GM12873 (cell line): ENCODE measurements at regions not wholly inside any gene's neighbourhood (a gene's known extent, or its start where the extent isn't known, plus 50 kb on each side); places are given as distances from the start of the nearest gene placed in this dataset.

Experiments used
- TF ChIP-seq, protein P1 (sequence below): IDR thresholded peaks from 2 replicates; pipeline ENCODE4 v1.5.1; 2012; ENCODE audit warnings: low read depth, mild to moderate bottlenecking, moderate library complexity, low read length, control low read depth; ENCODE audit not compliant: insufficient read depth; ENCODE audit errors: missing control alignments

DNA sequence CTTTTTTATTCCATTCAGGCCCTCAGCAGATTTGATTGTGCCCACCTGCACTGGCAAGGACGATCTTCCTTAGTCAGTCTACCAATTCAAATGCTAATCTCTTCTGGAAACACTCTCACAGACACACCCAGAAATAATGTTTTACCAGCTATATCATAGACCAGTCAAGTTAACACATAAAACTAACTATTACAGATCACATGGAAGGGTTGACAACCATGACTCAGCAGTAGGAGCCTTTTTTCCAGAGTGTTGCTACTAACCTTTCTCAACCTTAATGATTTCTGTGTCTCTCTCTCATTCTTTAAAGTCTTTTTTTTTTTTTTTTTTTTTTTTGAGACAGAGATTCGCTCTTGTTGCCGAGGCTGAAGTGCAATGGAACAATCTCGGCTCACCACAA, 68.7 kb upstream of the KCNK12 start:
- TF ChIP-seq, protein P1, sequence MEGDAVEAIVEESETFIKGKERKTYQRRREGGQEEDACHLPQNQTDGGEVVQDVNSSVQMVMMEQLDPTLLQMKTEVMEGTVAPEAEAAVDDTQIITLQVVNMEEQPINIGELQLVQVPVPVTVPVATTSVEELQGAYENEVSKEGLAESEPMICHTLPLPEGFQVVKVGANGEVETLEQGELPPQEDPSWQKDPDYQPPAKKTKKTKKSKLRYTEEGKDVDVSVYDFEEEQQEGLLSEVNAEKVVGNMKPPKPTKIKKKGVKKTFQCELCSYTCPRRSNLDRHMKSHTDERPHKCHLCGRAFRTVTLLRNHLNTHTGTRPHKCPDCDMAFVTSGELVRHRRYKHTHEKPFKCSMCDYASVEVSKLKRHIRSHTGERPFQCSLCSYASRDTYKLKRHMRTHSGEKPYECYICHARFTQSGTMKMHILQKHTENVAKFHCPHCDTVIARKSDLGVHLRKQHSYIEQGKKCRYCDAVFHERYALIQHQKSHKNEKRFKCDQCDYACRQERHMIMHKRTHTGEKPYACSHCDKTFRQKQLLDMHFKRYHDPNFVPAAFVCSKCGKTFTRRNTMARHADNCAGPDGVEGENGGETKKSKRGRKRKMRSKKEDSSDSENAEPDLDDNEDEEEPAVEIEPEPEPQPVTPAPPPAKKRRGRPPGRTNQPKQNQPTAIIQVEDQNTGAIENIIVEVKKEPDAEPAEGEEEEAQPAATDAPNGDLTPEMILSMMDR: no peak

DNA sequence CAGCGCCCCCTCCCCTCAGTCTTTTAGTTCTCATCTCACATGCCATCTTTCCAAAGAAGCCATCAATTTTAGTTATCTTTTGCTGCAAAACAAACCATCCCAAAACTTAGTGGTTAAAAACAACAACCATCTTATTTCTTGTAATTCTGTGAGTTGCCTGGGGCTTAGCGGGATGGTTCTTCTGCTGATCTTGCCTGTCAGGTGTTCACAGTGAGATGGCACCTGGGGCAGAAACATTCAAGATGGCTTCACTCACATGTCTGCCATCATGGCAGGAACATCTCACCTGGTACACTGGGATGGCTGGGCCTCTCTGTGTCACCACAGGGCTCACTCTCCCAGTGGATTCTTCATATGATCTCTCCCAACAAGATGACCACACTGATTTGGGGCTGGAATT, 67.6 kb upstream of the KCNK12 start:
- TF ChIP-seq, protein P1: no peak

DNA sequence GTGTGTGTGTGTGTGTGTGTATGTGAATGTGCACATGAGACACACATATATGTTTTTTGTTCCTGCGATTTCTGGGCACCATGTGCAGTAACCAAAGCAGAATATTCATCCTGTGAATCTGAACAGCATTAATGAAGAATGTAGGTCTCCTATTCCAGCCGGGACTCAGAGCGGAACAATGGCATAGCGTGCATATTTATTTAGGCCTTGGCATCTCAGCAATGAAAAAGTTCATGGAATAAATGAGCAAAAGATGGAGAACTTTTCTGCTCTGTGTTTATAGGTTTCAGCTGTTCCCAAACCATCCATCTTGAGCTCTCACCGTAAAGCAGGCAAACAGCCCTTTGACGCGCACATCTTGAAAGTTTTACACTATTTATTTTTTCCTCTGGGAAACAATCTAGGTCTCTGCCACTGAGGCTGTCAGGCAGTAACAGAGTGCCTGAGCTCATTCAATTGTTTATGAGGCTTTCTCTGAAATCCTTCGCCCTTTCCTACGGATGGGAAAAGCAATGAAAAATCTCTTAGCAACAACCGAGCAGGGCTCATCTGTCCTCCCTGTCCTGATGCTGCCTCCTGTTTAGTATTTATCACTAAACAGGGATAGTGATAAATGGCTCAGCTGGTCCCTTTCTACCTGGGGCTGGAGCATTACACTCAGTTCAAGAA, 65.9 kb upstream of the KCNK12 start:
- TF ChIP-seq, protein P1: no peak

DNA sequence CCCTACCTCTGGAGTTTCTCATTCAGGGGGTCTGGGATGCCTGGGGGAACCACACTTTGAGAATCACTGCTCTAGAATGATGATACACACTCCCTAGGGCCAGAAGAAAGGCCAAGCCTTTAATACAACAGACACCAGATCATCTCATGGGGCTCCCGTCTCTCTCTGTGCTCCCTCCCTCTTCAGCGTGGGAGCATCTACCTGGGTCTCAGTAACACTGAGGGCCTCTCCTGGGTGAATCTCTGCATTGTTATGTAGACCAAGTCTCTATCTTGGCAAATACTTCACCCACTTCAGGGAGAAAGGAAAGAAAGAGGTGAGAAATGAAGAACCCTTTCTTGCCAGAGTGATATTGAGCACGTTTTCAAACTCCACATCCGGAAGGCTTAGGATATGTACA, 65.4 kb upstream of the KCNK12 start:
- TF ChIP-seq, protein P1: no peak

DNA sequence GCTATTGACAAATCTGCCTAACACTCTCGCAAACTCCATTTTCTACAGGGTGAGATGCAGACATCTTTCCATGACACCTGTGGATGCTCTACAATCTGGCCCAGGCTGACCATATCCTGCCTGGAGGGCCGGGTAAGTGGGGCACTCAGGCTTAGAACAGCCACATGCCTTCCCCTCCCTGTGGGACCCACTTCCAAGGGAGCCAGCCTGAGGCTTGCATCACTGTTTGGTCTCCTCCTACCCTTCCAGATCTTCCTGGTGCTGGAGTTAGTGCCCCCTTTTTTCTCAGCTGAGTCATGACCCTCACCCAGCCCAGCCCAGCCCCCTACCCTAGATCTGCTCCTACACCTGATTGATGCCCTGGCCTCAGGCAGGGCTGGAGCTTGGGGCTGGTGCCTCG, 62.0 kb upstream of the KCNK12 start:
- TF ChIP-seq, protein P1: no peak

DNA sequence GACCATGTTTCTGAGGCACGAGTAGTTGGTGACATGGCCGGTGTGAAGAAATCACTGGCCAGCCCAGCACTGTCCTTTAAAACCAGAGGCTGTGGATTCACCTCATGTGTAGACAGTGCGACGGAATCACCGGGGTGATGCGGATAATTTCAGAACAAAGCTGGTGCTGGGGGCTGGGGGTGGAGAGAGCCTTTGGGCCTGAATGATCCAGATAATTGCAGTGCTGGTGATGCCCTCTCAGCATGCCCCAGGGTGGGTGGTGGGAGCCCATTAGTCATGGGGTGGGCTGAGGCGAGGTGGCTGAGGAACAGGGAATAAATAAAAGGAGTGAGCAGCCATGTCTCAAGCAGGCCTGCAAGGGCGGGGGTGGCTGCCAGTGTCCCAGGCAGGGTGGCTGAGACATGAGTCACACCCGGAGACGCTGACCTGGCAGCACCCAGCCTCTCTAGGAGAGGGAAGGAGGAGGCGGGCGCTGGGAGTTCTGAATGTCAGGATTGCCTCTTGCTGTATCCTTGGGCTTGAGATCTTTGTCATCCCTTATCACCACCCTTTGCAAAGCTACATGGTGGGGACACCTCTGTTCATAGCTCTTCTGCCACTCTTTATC, 61.1 kb upstream of the KCNK12 start:
- TF ChIP-seq, protein P1: no peak

DNA sequence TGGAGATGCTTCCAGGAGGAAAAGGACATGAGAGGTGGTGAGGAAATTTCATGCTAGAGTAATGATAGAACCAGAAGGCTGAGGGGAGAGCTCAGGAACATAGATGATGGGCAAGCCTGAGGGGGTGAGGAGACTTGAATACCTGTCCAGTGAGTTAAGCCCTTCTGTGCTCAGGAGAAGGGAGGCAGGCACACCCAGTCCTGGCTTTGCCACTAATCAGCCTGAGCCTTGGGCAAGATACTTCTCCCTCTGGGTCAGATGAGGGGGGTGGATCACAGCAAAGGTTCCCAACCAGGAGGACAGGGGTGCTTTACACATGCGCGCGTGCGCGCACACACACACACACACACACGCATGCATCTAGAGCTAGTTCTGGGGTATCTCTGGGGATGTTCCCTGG, 60.5 kb upstream of the KCNK12 start:
- TF ChIP-seq, protein P1: no peak
